ENCODE measurements at regions not wholly inside any gene's neighbourhood (a gene's known extent, or its start where the extent isn't known, plus 50 kb on each side); places are given as distances from the start of the nearest gene placed in this dataset.

DNA sequence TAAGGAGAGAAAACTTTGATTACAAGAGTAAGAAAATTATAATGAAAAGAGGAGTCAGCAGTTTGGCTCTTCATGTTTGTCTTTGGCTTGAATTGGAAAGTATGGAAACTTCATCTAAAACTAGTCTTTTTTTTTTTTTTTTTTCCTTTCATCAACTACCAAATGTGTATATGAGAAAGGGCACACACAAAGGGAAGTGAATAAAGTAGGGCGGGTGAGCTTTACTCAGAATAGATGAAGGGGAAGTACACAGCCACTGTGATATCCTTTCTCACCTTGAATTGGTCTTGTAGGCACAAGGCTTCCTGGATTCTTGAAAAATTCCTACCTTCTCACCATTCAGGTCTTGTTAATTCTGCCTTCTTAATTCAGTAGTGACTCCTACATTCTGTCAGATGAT, 652.3 kb upstream of the KCNMB2 start:
- no peaks in the 10 kb centered on the region for H3K27me3 ChIP-seq (replicated peaks; ENCODE audit: control insufficient read depth, insufficient read depth, low read length)
- ChIA-PET POLR2A (no interaction called here), CTCF (no interaction called here)
- no peak overlapping the region for H3K4me3 ChIP-seq (ENCODE audit: low read depth, low read length)
- TF ChIP-seq, protein P1, sequence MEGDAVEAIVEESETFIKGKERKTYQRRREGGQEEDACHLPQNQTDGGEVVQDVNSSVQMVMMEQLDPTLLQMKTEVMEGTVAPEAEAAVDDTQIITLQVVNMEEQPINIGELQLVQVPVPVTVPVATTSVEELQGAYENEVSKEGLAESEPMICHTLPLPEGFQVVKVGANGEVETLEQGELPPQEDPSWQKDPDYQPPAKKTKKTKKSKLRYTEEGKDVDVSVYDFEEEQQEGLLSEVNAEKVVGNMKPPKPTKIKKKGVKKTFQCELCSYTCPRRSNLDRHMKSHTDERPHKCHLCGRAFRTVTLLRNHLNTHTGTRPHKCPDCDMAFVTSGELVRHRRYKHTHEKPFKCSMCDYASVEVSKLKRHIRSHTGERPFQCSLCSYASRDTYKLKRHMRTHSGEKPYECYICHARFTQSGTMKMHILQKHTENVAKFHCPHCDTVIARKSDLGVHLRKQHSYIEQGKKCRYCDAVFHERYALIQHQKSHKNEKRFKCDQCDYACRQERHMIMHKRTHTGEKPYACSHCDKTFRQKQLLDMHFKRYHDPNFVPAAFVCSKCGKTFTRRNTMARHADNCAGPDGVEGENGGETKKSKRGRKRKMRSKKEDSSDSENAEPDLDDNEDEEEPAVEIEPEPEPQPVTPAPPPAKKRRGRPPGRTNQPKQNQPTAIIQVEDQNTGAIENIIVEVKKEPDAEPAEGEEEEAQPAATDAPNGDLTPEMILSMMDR (IDR thresholded peaks at IDR 0.05; ENCODE audit: insufficient read depth in 1 of 2, low read depth in 1 of 2, low read length in 1 of 2, severe bottlenecking in 1 of 2, unreplicated experiment in 1 of 2) = no peak
- Mint-ChIP-seq H3K4me3 (ENCODE audit: unreplicated experiment) (no peak overlapping the region), H3K27me3 (ENCODE audit: insufficient read depth, unreplicated experiment) (no peaks in the 10 kb centered on the region), H3K9me3 (ENCODE audit: unreplicated experiment) (no peaks in the 10 kb centered on the region), H3K27ac (ENCODE audit: unreplicated experiment) (no peak overlapping the region), H3K36me3 (ENCODE audit: insufficient read depth, unreplicated experiment) (no peaks in the 10 kb centered on the region), H3K4me1 (ENCODE audit: low read depth, unreplicated experiment) (no peaks in the 10 kb centered on the region)
- H3K36me3 ChIP-seq (ENCODE audit: control insufficient read depth, insufficient read depth, low read length) = no peaks in the 10 kb centered on the region
- H3K9me3 ChIP-seq = no peaks in the 10 kb centered on the region
- H3K4me1 ChIP-seq = no peaks in the 10 kb centered on the region; the same call in 1 of the 2 replicates
- DNase-seq = no peak
- no TSS peak for BruUV-seq (replicated peaks)
- intact Hi-C loops (cut with micrococcal nuclease; ENCODE audit: unreplicated experiment) = no loop called here

DNA sequence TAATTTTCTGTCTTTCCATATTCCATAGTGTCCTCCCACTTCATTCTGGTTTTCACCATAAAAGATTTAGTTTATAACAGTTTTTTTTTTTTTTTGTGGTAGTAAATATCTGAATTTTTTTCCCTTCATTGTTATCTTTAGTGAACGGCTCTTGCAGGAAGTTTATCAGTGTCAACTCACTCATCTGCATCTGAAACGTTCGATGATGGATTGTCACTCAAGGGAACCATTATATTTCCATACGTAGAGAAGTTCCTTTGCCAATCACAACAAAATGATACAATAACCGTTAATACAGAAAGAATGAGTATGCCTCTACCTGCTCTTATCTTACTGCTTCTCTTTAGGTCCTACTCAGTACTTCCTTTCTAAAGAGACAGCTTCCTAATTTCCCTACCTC, 651.2 kb upstream of the KCNMB2 start:
- no peaks in the 10 kb centered on the region for H3K27me3 ChIP-seq (replicated peaks; ENCODE audit: control insufficient read depth, insufficient read depth, low read length)
- BruUV-seq (replicated peaks) = no TSS peak
- POLR2A ChIA-PET = no interaction called here

DNA sequence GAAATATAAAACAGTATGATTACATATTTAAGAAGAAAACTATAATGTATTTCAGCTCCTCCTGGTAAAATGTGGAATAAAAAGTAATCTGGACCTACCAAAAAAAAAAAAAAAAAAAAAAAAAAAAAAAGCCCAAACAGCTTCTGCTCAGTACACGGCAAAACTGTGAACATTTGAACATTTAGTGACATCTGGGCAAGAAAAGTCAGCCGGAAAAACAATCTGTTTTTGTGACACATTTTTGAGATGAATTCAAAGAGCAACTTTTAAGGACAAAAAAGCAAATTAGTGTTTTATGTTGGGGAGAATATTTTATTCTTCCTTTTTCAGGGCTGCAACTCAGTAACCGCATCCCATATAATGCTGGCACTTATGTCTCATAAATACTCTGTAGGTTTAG, 649.7 kb upstream of the KCNMB2 start:
- no TSS peak for BruUV-seq (replicated peaks)
- TF ChIP-seq, protein P1 (IDR thresholded peaks at IDR 0.05; ENCODE audit: insufficient read depth in 1 of 2, low read depth in 1 of 2, low read length in 1 of 2, severe bottlenecking in 1 of 2, unreplicated experiment in 1 of 2) = no peak
- Mint-ChIP-seq H3K9me3 (ENCODE audit: unreplicated experiment) (no peaks in the 10 kb centered on the region), H3K4me1 (ENCODE audit: low read depth, unreplicated experiment) (no peaks in the 10 kb centered on the region), H3K27ac (ENCODE audit: unreplicated experiment) (no peak overlapping the region), H3K36me3 (ENCODE audit: insufficient read depth, unreplicated experiment) (no peaks in the 10 kb centered on the region), H3K4me3 (ENCODE audit: unreplicated experiment) (no peak overlapping the region), H3K27me3 (ENCODE audit: insufficient read depth, unreplicated experiment) (no peaks in the 10 kb centered on the region)
- ChIA-PET POLR2A (no interaction called here), CTCF (no interaction called here)
- H3K9me3 ChIP-seq = no peaks in the 10 kb centered on the region
- no peaks in the 10 kb centered on the region for H3K36me3 ChIP-seq (ENCODE audit: control insufficient read depth, insufficient read depth, low read length)
- no peaks in the 10 kb centered on the region for H3K27me3 ChIP-seq (replicated peaks; ENCODE audit: control insufficient read depth, insufficient read depth, low read length)
- intact Hi-C loops (cut with micrococcal nuclease; ENCODE audit: unreplicated experiment) = no loop called here
- H3K4me1 ChIP-seq = no peaks in the 10 kb centered on the region; the same call in 1 of the 2 replicates
- no peak overlapping the region for H3K4me3 ChIP-seq (ENCODE audit: low read depth, low read length)
- no peak for DNase-seq

More for the DNA sequence above, 651.2 kb upstream of the KCNMB2 start:
- Histone ChIP-seq H3K9me3 (no peaks in the 10 kb centered on the region), H3K4me3 (ENCODE audit: low read depth, low read length) (no peak overlapping the region), H3K4me1 (no peaks in the 10 kb centered on the region; the same call in 1 of the 2 replicates), H3K36me3 (ENCODE audit: control insufficient read depth, insufficient read depth, low read length) (no peaks in the 10 kb centered on the region)
- DNase-seq = no peak
- H3K27me3 Mint-ChIP-seq (ENCODE audit: insufficient read depth, unreplicated experiment) = no peaks in the 10 kb centered on the region
- CTCF ChIA-PET = no interaction called here
- no peak overlapping the region for H3K27ac Mint-ChIP-seq (ENCODE audit: unreplicated experiment)
- H3K36me3 Mint-ChIP-seq (ENCODE audit: insufficient read depth, unreplicated experiment) = no peaks in the 10 kb centered on the region
- intact Hi-C loops (cut with micrococcal nuclease; ENCODE audit: unreplicated experiment) = no loop called here
- no peaks in the 10 kb centered on the region for H3K4me1 Mint-ChIP-seq (ENCODE audit: low read depth, unreplicated experiment)
- TF ChIP-seq, protein P1 (IDR thresholded peaks at IDR 0.05; ENCODE audit: insufficient read depth in 1 of 2, low read depth in 1 of 2, low read length in 1 of 2, severe bottlenecking in 1 of 2, unreplicated experiment in 1 of 2) = no peak
- H3K4me3 Mint-ChIP-seq (ENCODE audit: unreplicated experiment) = no peak overlapping the region
- no peaks in the 10 kb centered on the region for H3K9me3 Mint-ChIP-seq (ENCODE audit: unreplicated experiment)

Data from Caco-2 (cell line).